ENCODE measurements at regions not wholly inside any gene's neighbourhood (a gene's known extent, or its start where the extent isn't known, plus 50 kb on each side); places are given as distances from the start of the nearest gene placed in this dataset.

GRCh38 chr11:69559181-69559580 lies 77.7 kb downstream of the LINC01488 start:
- TF ChIP-seq MAX (CRISPR knock-in tag; IDR thresholded peaks at IDR 0.05) (no peak), ZNF165 (CRISPR knock-in tag; IDR thresholded peaks at IDR 0.05; ENCODE audit: borderline replicate concordance) (no peak), FOS (IDR thresholded peaks at IDR 0.05; ENCODE audit: extremely low read depth, insufficient read length) (no peak), EZH2 (IDR thresholded peaks at IDR 0.05; ENCODE audit: borderline replicate concordance, low read depth, low read length) (no peak), YY1 (IDR thresholded peaks at IDR 0.05; ENCODE audit: borderline replicate concordance in 1 of 3, control insufficient read depth in 1 of 3, extremely low read depth in 1 of 3, insufficient read depth in 3 of 3, insufficient read length in 1 of 3, insufficient replicate concordance in 2 of 3, low read depth in 1 of 3, low read length in 2 of 3) (no peak), POLR2A (conservative IDR thresholded peaks at IDR 0.05) (no peak), FOSL1 (tag; conservative IDR thresholded peaks at IDR 0.05) (no peak), USF1 (CRISPR knock-in tag; IDR thresholded peaks at IDR 0.05) (no peak)
